Esophagus squamous epithelium (tissue), 4 donors: ENCODE measurements at regions not wholly inside any gene's neighbourhood (a gene's known extent, or its start where the extent isn't known, plus 50 kb on each side); places are given as distances from the start of the nearest gene placed in this dataset.

Experiments used
- CTCF ChIP-seq, 6 experiments: fragments of 450-650 bp in 4 of 6; fragments of 200-600 bp in 2 of 6; sonication (generic) in 2 of 6; IDR thresholded peaks; one replicate each; pipeline ENCODE4 v1.5.1; 2016 to 2019; ENCODE audit warnings: antibody characterized with exemption in 6 of 6, mild to moderate bottlenecking in 4 of 6, moderate library complexity in 4 of 6
- POLR2A ChIP-seq, 4 donors: fragments of 450-650 bp; IDR thresholded peaks; one replicate each; pipeline ENCODE4 v1.6.1; 2017; ENCODE audit warnings: antibody characterized with exemption in 4 of 4, mild to moderate bottlenecking in 4 of 4, moderate library complexity in 3 of 4

- TF ChIP-seq POLR2A (IDR thresholded peaks at IDR 0.05), result no peak
- TF ChIP-seq CTCF (IDR thresholded peaks at IDR 0.05), result no peak
These were observed 1669.6 kb downstream of the OTOL1 start for GRCh38 chr3:163166197-163166596.
